ENCODE measurements at regions not wholly inside any gene's neighbourhood (a gene's known extent, or its start where the extent isn't known, plus 50 kb on each side); places are given as distances from the start of the nearest gene placed in this dataset.

- no peak for DNase-seq (ENCODE audit: low read depth)
These were observed 752.5 kb upstream of the SGCG start for GRCh38 chr13:22428188-22428828.

GRCh38 chr13:22432690-22433089, 748.1 kb upstream of the SGCG start:
- DNase-seq (ENCODE audit: low read depth), result no peak

- no peak for DNase-seq (ENCODE audit: low read depth)
These were observed 733.5 kb upstream of the SGCG start for GRCh38 chr13:22447132-22447886.

- DNase-seq (ENCODE audit: low read depth), result no peak
These were observed 731.5 kb upstream of the SGCG start for GRCh38 chr13:22449251-22449650.

GRCh38 chr13:22451327-22451741, 729.4 kb upstream of the SGCG start:
- no peak for DNase-seq (ENCODE audit: low read depth)

GRCh38 chr13:22454586-22454985, 726.2 kb upstream of the SGCG start:
- no peak for DNase-seq (ENCODE audit: low read depth)

- DNase-seq (ENCODE audit: low read depth), result no peak
These were observed 725.7 kb upstream of the SGCG start for GRCh38 chr13:22455036-22455435.

GRCh38 chr13:22461854-22462490, 718.8 kb upstream of the SGCG start:
- no peak for DNase-seq (ENCODE audit: low read depth)

- DNase-seq (ENCODE audit: low read depth), result no peak
These were observed 717.7 kb upstream of the SGCG start for GRCh38 chr13:22463089-22463488.

GRCh38 chr13:22468045-22468444, 712.7 kb upstream of the SGCG start:
- no peak for DNase-seq (ENCODE audit: low read depth)

- DNase-seq (ENCODE audit: low read depth), result no peak
These were observed 712.0 kb upstream of the SGCG start for GRCh38 chr13:22468824-22469223.

GRCh38 chr13:22469452-22469851, 711.3 kb upstream of the SGCG start:
- no peak for DNase-seq (ENCODE audit: low read depth)

- no peak for DNase-seq (ENCODE audit: low read depth)
These were observed 710.7 kb upstream of the SGCG start for GRCh38 chr13:22470075-22470474.

GRCh38 chr13:22482496-22483000, 698.2 kb upstream of the SGCG start:
- no peak for DNase-seq (ENCODE audit: low read depth)

- no peak for DNase-seq (ENCODE audit: low read depth)
These were observed 697.5 kb upstream of the SGCG start for GRCh38 chr13:22483276-22483675.

- no peak for DNase-seq (ENCODE audit: low read depth)
These were observed 694.3 kb upstream of the SGCG start for GRCh38 chr13:22486490-22486889.

- no peak for DNase-seq (ENCODE audit: low read depth)
These were observed 692.8 kb upstream of the SGCG start for GRCh38 chr13:22487932-22488331.

- no peak for DNase-seq (ENCODE audit: low read depth)
These were observed 691.0 kb upstream of the SGCG start for GRCh38 chr13:22489771-22490170.

GRCh38 chr13:22495819-22496218, 685.0 kb upstream of the SGCG start:
- DNase-seq (ENCODE audit: low read depth), result no peak

- no peak for DNase-seq (ENCODE audit: low read depth)
These were observed 683.8 kb upstream of the SGCG start for GRCh38 chr13:22496803-22497508.

- DNase-seq (ENCODE audit: low read depth), result no peak
These were observed 682.6 kb upstream of the SGCG start for GRCh38 chr13:22497991-22498780.

GRCh38 chr13:22499919-22500318, 680.9 kb upstream of the SGCG start:
- DNase-seq (ENCODE audit: low read depth), result no peak

Measured in GM04504 (cell line).